HG03025 (cell line): ENCODE measurements at regions not wholly inside any gene's neighbourhood (a gene's known extent, or its start where the extent isn't known, plus 50 kb on each side); places are given as distances from the start of the nearest gene placed in this dataset.

Experiments
- ATAC-seq: cut with Tn5 transposase; IDR thresholded peaks from one replicate; pipeline ENCODE4 v1.9.1; 2021; ENCODE audit warnings: mild to moderate bottlenecking, moderate library complexity; ENCODE audit not compliant: unreplicated experiment, low FRiP score

DNA sequence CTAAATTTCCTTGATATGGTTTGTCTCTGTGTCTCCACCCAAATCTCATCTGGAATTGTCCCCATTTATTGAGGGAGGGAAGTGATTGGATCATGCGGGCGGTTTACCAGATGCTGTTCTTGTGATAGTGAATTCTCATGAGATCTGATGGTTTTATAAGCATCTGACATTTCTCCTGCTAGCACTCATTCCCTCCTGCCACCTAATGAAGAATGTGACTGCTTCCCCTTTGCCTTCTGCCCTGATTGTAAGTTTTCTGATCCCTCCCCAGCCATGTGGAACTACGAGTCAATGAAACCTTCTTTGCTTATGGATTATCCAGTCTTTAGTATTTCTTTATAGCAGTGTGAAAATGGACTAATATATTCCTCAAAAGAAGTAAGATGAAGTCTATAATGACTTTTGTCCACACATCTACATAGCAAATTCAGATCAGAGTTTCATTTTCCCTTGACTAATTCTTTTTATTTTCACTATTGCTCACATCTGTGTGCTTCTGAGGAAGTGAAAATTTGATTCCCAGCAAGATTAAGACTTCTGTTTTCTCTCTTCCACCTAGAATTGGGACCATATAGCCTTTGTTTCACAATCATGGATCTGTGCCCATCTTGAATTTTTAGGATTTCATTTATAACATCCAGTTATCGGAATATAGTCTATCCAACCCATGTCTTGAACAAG, 393.5 kb downstream of the DMAC1 start:
- peak; percentile 83 for ATAC-seq

- ATAC-seq: no peak
These were observed 395.6 kb downstream of the DMAC1 start for GRCh38 chr9:7403839-7404487.

- no peak for ATAC-seq
These were observed 396.6 kb downstream of the DMAC1 start for GRCh38 chr9:7403028-7403389.

DNA sequence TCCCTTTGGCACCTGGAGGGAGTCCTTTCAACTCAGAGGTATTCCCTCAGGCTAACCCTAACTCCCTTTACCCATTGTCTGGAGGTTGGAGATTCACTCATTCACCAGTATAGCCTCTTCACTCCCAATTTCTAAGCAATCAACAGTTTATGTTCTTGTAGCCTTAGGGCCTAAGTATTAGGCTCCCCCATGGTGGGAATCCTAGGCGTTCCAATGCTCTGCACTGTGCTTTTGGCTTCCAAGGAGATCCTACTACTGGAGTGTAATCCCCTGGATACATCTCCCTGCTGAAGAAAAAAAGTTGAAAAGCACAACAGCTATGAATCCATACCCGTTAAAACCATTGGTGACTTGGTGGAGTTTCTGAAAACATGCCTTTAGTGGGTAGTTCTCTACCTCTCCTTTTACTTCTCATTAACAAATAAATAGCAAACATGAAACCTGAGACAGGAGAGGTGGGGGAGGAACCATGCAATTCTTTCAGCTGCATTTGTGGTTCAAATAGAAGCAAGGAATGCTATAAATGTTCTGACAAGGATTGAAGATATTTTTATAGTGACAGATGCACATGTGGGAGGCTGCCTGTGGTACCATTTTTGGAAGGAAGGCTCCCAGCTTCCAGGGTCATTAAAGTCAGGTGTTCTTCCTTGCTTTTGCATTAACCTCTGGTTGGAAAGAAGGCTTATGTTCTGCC, 397.1 kb downstream of the DMAC1 start:
- ATAC-seq: no peak

GRCh38 chr9:7401116-7401515, 398.5 kb downstream of the DMAC1 start:
- ATAC-seq: no peak

DNA sequence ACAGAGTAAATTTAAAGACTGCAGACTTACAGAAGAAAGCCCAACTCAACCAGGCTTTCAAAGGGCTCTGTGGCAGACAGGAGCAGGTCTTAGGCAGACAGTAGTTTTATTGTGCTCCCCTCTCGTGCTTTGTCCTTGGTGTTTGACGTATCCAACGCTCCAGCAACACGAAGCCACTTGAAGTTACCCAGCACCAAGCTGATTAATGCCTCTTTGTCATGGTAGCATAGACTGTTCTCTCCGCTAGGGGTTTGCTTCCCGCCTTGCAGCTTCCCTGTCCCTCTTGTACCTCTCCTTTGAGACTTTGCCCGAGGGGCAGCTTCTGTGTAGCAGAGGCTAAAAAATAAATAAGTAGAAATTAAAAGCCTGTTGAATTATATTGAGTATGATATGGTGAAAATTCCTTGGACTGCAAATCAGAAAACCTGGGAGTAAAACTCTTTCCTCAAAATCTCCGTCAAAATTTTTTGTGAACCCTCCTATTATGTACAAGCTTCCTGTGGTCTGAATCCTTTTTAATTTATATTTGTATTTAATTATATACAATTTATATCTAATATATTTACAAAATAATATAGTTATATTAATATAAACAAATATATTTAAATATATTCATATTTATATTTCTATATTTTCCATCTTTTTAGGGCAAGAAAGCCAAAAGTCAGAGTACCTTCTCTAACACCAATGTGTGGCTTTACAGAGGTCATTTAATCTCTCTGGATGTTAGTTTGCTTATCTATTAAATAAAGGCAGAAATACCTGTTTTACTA, 405.4 kb downstream of the DMAC1 start:
- ATAC-seq: no peak

DNA sequence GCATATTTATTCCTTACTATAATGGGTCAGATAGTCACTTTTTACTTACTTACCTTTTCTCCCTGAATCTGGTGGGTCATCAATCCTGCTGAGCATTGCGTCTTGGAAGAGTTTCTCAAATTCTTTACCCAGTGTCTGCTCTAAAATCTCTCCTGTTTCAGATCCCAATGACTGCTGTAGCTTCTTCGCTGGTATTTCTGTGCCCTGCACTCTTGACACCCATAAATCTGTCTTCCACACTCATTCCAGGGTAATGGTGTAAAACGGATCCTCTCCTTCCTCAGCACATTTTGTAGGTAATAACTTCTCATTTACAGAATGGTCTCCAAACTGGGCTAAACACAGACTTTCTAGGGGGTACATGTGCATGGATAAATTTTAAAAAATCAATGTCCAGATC, 407.4 kb downstream of the DMAC1 start:
- ATAC-seq: no peak

DNA sequence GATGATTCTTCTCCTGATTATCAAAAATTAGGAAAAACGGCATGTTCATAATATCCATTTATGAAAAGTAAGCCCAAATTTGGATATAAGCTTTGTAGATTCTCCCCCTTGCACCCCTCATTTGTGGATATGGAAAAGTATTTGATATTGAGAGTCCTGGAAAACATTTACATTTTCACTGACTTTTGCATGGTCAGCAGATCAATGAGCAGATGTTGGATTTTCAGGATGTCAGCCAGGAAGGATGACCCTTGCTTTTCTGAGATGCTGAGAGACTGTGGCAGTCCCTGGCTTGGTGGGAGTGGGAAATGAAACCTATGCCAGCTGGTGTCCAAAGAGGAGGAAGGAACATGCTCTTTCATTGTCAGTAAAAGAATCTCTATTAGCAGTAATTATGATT, 410.8 kb downstream of the DMAC1 start:
- ATAC-seq: no peak

DNA sequence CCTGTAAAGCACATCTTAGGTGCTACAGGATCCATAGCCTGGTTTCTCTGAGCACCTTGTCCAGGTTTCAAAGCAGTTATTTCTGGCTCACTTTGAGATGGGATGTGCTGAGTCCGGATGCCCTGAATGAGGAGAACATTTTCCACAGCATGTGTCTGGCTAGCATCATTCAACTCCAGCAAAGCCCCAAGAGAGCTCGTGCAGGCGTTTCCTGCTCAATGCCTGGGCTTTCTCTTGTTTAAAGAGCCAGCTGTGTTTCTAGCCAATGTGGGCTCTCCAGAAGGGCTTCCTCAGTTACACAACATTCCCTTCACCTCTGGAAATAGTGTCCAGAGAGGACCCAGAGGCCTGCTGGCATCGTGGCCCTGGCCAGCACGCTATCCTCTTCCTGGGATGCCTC, 411.7 kb downstream of the DMAC1 start:
- ATAC-seq: no peak

DNA sequence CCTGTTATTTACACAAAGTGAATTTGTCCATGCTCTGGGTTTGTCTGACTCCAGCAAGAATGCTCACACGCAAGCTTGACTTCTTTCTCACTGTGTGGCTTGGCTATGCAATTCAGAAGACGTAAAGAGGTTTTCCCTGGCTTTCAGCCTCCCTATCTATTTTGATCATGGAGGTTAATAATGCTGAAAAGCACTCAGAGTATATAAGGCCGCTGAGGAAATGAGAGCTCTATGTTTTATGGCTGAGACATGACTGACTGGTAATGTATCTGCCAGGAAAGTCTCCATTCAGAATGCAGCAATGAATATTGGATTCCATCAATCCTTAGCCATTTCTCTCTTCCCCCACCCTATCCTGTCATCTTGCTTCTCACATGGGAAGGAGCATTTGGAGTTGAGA, 417.3 kb downstream of the DMAC1 start:
- ATAC-seq: no peak

- ATAC-seq: no peak
These were observed 422.1 kb downstream of the DMAC1 start for GRCh38 chr9:7377489-7377888.

- ATAC-seq: no peak
These were observed 422.7 kb downstream of the DMAC1 start for GRCh38 chr9:7376833-7377232.

GRCh38 chr9:7376213-7376612, 423.4 kb downstream of the DMAC1 start:
- ATAC-seq: no peak

DNA sequence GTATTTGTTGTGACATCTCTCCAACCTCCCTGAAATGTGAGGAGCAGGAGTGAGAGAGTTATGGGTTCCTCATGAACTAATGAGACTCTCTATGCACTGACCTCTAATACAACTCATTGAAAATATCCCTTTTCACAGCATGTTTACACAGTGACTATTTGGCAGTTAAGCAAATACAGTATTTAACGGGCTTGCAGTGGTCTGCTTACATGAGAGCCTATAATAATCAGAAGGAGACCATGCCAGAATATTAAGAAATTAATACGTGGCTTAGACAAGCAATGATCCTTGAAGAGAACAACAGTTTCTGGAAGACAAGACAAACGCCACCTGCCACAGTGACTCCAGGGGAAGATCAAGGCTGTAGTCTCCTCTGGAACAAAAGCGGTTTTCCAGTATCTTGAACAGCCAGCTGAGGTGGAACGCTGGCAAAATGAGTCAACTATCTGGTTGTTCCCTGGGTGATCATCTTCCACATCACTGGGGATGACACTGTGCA, 424.5 kb downstream of the DMAC1 start:
- no peak for ATAC-seq

DNA sequence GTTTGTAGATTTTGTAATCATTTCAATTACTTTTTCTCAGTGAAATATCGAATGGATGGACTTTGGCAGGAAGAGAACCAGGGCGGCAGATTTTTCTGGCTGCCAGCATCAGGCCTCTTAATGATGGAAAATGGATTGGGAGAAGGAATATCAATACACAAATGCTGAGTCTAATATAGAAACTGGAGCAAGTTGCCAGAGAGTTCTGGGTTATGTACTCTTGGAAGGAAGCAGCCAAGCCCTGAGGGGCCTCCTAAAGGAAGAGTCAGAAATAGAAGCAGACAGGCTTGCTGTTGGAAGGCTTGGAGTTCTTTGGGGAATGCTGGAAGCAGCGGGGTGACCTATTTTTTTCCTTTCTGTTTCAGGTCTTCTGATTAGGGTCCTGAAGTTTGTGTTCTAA, 428.6 kb downstream of the DMAC1 start:
- ATAC-seq: no peak

- ATAC-seq: no peak
These were observed 429.2 kb downstream of the DMAC1 start for GRCh38 chr9:7370381-7370780.

GRCh38 chr9:7369384-7369821, 430.2 kb downstream of the DMAC1 start:
- ATAC-seq: no peak

GRCh38 chr9:7368410-7369292, 430.9 kb downstream of the DMAC1 start:
- no peak for ATAC-seq

DNA sequence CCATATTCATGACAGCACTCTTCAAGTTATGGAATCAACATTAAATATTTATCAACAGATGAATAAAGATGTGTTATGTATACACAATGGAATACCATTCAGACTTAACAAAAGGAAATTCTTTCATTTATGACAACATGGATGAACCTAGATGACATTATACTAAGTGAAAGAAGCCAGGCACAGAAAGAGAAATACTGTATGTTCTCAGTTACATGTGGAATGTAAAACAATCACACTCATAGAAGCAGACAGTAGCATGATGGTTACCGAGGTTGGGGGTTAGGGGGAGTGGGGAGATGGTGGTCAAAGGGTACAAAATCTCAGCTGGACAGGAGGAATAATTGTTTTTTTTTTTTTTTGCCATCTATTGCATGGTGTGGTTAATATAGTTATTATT, 431.9 kb downstream of the DMAC1 start:
- no peak for ATAC-seq

DNA sequence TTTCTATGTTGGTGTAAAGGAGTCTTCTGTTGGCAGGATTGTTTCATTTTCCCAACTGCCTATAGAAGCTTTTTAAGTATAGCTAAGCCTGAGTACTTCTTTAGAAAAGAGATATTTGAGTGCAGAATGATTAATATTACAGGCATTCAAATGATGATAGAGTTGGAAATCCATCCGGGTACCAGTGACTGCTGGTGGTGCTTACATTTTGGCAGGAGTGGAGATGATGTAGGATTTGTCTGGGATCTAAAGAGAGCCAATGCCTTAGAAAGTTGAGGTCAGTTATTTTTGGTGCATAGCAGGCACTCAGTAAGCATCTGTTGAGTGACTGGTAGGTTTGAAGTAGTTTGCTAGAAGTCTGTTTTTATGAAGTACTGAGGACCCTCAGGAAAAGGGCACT, 433.5 kb downstream of the DMAC1 start:
- no peak for ATAC-seq
